HEK293 (cell line): ENCODE measurements at regions not wholly inside any gene's neighbourhood (a gene's known extent, or its start where the extent isn't known, plus 50 kb on each side); places are given as distances from the start of the nearest gene placed in this dataset.

Source experiments
- BCL11A ChIP-seq: fragments of 450-650 bp; formaldehyde crosslinking; IDR thresholded peaks from 2 replicates; pipeline ENCODE4 v1.5.1; 2016; ENCODE audit warnings: low read depth, missing biosample characterization, missing genetic modification characterization
- CTCF ChIP-seq: fragments of 450-650 bp; formaldehyde crosslinking; IDR thresholded peaks from 2 replicates; pipeline ENCODE4 v1.5.1; 2016; ENCODE audit warnings: missing biosample characterization, missing genetic modification characterization
- MYNN ChIP-seq: fragments of 450-650 bp; formaldehyde crosslinking; IDR thresholded peaks from 2 replicates; pipeline ENCODE4 v1.5.1; 2016; ENCODE audit warnings: missing biosample characterization, missing genetic modification characterization, borderline replicate concordance
- PRDM10 ChIP-seq: fragments of 450-650 bp; formaldehyde crosslinking; IDR thresholded peaks from 2 replicates; pipeline ENCODE4 v1.5.1; 2016; ENCODE audit warnings: missing biosample characterization, missing genetic modification characterization
- REST ChIP-seq: fragments of 450-650 bp; formaldehyde crosslinking; IDR thresholded peaks from 2 replicates; pipeline ENCODE4 v1.5.1; 2016; ENCODE audit warnings: missing biosample characterization, missing genetic modification characterization
- TCF7L2 ChIP-seq: IDR thresholded peaks from 2 replicates; pipeline ENCODE4 v1.6.1; 2011; ENCODE audit warnings: low read depth, mild to moderate bottlenecking, inconsistent platforms, low read length, moderate library complexity, borderline replicate concordance
- ZBTB7A ChIP-seq: fragments of 450-650 bp; formaldehyde crosslinking; IDR thresholded peaks from 2 replicates; pipeline ENCODE4 v1.5.1; 2016; ENCODE audit warnings: low read depth, missing biosample characterization, missing genetic modification characterization
- ZNF280D ChIP-seq: fragments of 450-650 bp; formaldehyde crosslinking; IDR thresholded peaks from 2 replicates; pipeline ENCODE4 v1.5.1; 2016; ENCODE audit warnings: missing biosample characterization, missing genetic modification characterization
- ZNF423 ChIP-seq: fragments of 450-650 bp; formaldehyde crosslinking; IDR thresholded peaks from 2 replicates; pipeline ENCODE4 v1.5.1; 2016; ENCODE audit warnings: missing biosample characterization, missing genetic modification characterization
- ZNF629 ChIP-seq: fragments of 450-650 bp; formaldehyde crosslinking; IDR thresholded peaks from 2 replicates; pipeline ENCODE4 v1.5.1; 2017; ENCODE audit warnings: missing biosample characterization, missing genetic modification characterization
- ZNF664 ChIP-seq: fragments of 450-650 bp; formaldehyde crosslinking; IDR thresholded peaks from 2 replicates; pipeline ENCODE4 v1.5.1; 2016; ENCODE audit warnings: missing biosample characterization, missing genetic modification characterization

GRCh38 chr5:164175083-164175482 lies 669.7 kb downstream of the MAT2B start:
- TF ChIP-seq CTCF (tag by site-specific recombination) (no peak), ZNF423 (tag by site-specific recombination) (no peak), TCF7L2 (no peak), BCL11A (tag by site-specific recombination) (no peak), ZNF280D (tag by site-specific recombination) (no peak), ZBTB7A (tag by site-specific recombination) (no peak), PRDM10 (tag by site-specific recombination) (no peak), REST (tag by site-specific recombination) (no peak), MYNN (no peak), ZNF664 (no peak), ZNF629 (tag by site-specific recombination) (no peak)
